ENCODE measurements at regions not wholly inside any gene's neighbourhood (a gene's known extent, or its start where the extent isn't known, plus 50 kb on each side); places are given as distances from the start of the nearest gene placed in this dataset.

- TF ChIP-seq POLR2A (IDR thresholded peaks at IDR 0.05; ENCODE audit: low read length) (no peak), GATA1 (IDR thresholded peaks at IDR 0.05; ENCODE audit: low read depth, low read length) (no peak)
Measured at GRCh38 chr18:28560331-28560730, 383.4 kb upstream of the CDH2 start.

Measured in erythroblast (primary cell).